SK-N-SH treated with all-trans-retinoic acid at 6 μM for 48 hours (cell line): ENCODE measurements at regions not wholly inside any gene's neighbourhood (a gene's known extent, or its start where the extent isn't known, plus 50 kb on each side); places are given as distances from the start of the nearest gene placed in this dataset.

Experiments used
- GLIS3 ChIP-seq: fragments of 250-450 bp; sonication (Bioruptor Pico); IDR thresholded peaks from 2 replicates; pipeline ENCODE4 v1.5.0; 2020; ENCODE audit warnings: mild to moderate bottlenecking, moderate library complexity
- PATZ1 ChIP-seq: fragments of 250-450 bp; sonication (Bioruptor Pico); IDR thresholded peaks from 2 replicates; pipeline ENCODE4 v1.8.0; 2020; ENCODE audit warnings: mild to moderate bottlenecking, moderate library complexity, borderline replicate concordance
- SNAI2 ChIP-seq: fragments of 250-450 bp; sonication (Bioruptor Pico); IDR thresholded peaks from 2 replicates; pipeline ENCODE4 v1.5.0; 2020; ENCODE audit warnings: mild to moderate bottlenecking, moderate library complexity
- TCF4 ChIP-seq: fragments of 250-450 bp; sonication (Bioruptor Pico); IDR thresholded peaks from 2 replicates; pipeline ENCODE4 v1.8.0; 2021; ENCODE audit warnings: mild to moderate bottlenecking, moderate library complexity, borderline replicate concordance
- ZFP3 ChIP-seq: fragments of 250-450 bp; sonication (Bioruptor Pico); IDR thresholded peaks from 2 replicates; pipeline ENCODE4 v1.5.0; 2020; ENCODE audit warnings: mild to moderate bottlenecking, moderate library complexity
- ZFP30 ChIP-seq: fragments of 450-650 bp; formaldehyde crosslinking; IDR thresholded peaks from 2 replicates; pipeline ENCODE4 v1.5.0; 2022; ENCODE audit warnings: mild to moderate bottlenecking, moderate library complexity
- ZNF70 ChIP-seq: fragments of 450-650 bp; formaldehyde crosslinking; IDR thresholded peaks from 2 replicates; pipeline ENCODE4 v1.5.0; 2020; ENCODE audit warnings: mild to moderate bottlenecking, moderate library complexity
- TF ChIP-seq, protein P1 (sequence below): fragments of 250-450 bp; sonication (Bioruptor Pico); IDR thresholded peaks from 2 replicates; pipeline ENCODE4 v1.5.0; 2020; ENCODE audit warnings: mild to moderate bottlenecking, moderate library complexity
- TF ChIP-seq, protein P2 (sequence below): fragments of 250-450 bp; sonication (Bioruptor Pico); IDR thresholded peaks from 2 replicates; pipeline ENCODE4 v1.5.1; 2020; ENCODE audit warnings: low read depth, mild to moderate bottlenecking, moderate library complexity

DNA sequence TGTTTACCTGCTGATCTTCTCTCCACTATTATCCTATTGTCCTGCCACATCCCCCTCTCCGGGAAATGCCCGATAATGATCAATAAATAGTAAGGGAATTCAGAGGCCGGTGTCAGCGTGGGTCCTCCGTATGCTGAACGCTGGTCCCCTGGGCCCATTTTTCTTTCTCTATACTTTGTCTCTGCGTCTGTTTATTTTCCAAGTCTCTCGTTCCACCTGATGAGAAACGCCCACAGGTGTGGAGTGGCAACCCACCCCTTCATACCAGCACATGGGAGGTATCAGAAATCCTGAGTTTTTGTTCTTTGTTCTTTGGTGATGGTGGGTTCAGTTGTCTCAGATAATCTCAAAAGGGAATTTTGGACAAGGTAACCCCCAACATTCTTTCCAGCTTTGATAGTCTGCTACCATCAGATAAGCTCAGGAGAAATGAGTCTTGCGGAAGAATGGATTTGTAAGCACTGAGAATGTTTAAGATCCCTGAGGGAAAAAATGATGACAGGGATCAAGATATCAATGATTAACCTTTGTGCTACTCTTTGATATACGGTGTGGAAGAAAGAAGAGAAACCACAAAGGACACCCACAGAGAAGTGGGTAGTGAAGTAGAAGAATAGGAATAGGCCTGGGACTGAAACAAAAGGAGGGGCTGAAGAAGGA is 117.9 kb downstream of the CEP44 start:
- no peak for TF ChIP-seq PATZ1 (CRISPR knock-in tag)
- TF ChIP-seq TCF4 (CRISPR knock-in tag), result no peak
- TF ChIP-seq, protein P1, sequence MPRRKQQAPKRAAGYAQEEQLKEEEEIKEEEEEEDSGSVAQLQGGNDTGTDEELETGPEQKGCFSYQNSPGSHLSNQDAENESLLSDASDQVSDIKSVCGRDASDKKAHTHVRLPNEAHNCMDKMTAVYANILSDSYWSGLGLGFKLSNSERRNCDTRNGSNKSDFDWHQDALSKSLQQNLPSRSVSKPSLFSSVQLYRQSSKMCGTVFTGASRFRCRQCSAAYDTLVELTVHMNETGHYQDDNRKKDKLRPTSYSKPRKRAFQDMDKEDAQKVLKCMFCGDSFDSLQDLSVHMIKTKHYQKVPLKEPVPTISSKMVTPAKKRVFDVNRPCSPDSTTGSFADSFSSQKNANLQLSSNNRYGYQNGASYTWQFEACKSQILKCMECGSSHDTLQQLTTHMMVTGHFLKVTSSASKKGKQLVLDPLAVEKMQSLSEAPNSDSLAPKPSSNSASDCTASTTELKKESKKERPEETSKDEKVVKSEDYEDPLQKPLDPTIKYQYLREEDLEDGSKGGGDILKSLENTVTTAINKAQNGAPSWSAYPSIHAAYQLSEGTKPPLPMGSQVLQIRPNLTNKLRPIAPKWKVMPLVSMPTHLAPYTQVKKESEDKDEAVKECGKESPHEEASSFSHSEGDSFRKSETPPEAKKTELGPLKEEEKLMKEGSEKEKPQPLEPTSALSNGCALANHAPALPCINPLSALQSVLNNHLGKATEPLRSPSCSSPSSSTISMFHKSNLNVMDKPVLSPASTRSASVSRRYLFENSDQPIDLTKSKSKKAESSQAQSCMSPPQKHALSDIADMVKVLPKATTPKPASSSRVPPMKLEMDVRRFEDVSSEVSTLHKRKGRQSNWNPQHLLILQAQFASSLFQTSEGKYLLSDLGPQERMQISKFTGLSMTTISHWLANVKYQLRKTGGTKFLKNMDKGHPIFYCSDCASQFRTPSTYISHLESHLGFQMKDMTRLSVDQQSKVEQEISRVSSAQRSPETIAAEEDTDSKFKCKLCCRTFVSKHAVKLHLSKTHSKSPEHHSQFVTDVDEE, result no peak
- TF ChIP-seq, protein P2, sequence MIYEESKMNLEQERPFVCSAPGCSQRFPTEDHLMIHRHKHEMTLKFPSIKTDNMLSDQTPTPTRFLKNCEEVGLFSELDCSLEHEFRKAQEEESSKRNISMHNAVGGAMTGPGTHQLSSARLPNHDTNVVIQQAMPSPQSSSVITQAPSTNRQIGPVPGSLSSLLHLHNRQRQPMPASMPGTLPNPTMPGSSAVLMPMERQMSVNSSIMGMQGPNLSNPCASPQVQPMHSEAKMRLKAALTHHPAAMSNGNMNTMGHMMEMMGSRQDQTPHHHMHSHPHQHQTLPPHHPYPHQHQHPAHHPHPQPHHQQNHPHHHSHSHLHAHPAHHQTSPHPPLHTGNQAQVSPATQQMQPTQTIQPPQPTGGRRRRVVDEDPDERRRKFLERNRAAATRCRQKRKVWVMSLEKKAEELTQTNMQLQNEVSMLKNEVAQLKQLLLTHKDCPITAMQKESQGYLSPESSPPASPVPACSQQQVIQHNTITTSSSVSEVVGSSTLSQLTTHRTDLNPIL (CRISPR knock-in tag), result no peak
- TF ChIP-seq ZNF70 (CRISPR knock-in tag), result no peak
- no peak for TF ChIP-seq ZFP30
- TF ChIP-seq GLIS3 (CRISPR knock-in tag), result no peak
- no peak for TF ChIP-seq SNAI2
- no peak for TF ChIP-seq ZFP3 (CRISPR knock-in tag)
